B cell (primary cell): ENCODE measurements at regions not wholly inside any gene's neighbourhood (a gene's known extent, or its start where the extent isn't known, plus 50 kb on each side); places are given as distances from the start of the nearest gene placed in this dataset.

ENCODE experiments used
- ATAC-seq: fragments of 200-7000 bp; cut with Tn5 transposase; one replicate; pipeline ENCODE4 v1.10.0; 2021; ENCODE audit warnings: low read depth, mild to moderate bottlenecking, moderate number of reproducible peaks, moderate library complexity
- CTCF ChIA-PET: fragments of 350-600 bp; sonication (Branson Sonifier 250); formaldehyde crosslinking; loops from one replicate; lab custom pipeline; 2021; ENCODE audit warnings: antibody characterized with exemption, inconsistent platforms; lab: Charles Lee
- POLR2A ChIA-PET: fragments of 350-600 bp; sonication (Branson Sonifier 250); formaldehyde crosslinking; loops from one replicate; lab custom pipeline; 2021; ENCODE audit warnings: antibody characterized with exemption; lab: Charles Lee
- DNase-seq: peaks from one replicate; pipeline ENCODE4 v3.0.0; 2013
- H2AFZ ChIP-seq: 2 replicates; pipeline ENCODE4 v1.6.1; 2012; ENCODE audit warnings: mild to moderate bottlenecking, low read depth, low read length; ENCODE audit not compliant: insufficient read depth, poor library complexity, severe bottlenecking
- H3K27ac ChIP-seq, 2 donors: 1 replicate in 1 of 2; 2 replicates in 1 of 2; pipeline ENCODE4 v1.5.1; 2012 to 2013; ENCODE audit warnings: low read length in 2 of 2, mild to moderate bottlenecking in 2 of 2, moderate library complexity in 1 of 2
- H3K27me3 ChIP-seq, 4 experiments: fragments of 200-600 bp in 1 of 4; sonication (generic) in 1 of 4; replicated peaks in 1 of 4; 1 replicate in 2 of 4; 2 replicates in 2 of 4; pipeline versions ENCODE4 v1.6.1 to v1.7.0; 2013 to 2016; ENCODE audit warnings: low read length in 3 of 4, mild to moderate bottlenecking in 2 of 4, mixed read lengths in 1 of 4, moderate library complexity in 1 of 4; ENCODE audit not compliant: insufficient read depth in 4 of 4, control insufficient read depth in 3 of 4; ENCODE audit errors: control extremely low read depth in 1 of 4
- H3K36me3 ChIP-seq, 2 experiments: replicated peaks in 1 of 2; 1 replicate in 1 of 2; 2 replicates in 1 of 2; pipeline versions ENCODE4 v1.6.1 to v1.7.1; 2013; ENCODE audit warnings: low read length in 1 of 2; ENCODE audit not compliant: insufficient read depth in 2 of 2, control insufficient read depth in 1 of 2; ENCODE audit errors: control extremely low read depth in 1 of 2, extremely low read depth in 1 of 2
- H3K4me1 ChIP-seq, 2 donors: fragments of 200-600 bp in 1 of 2; sonication (generic) in 1 of 2; 1 replicate in 1 of 2; 2 replicates in 1 of 2; pipeline versions ENCODE4 v1.5.1 to v1.6.1; 2013 to 2017; ENCODE audit warnings: low read length in 2 of 2; ENCODE audit not compliant: control insufficient read depth in 2 of 2, insufficient read depth in 2 of 2
- H3K4me2 ChIP-seq: replicated peaks from 2 replicates; pipeline ENCODE3; 2012; ENCODE audit warnings: mild to moderate bottlenecking, low read depth, low read length; ENCODE audit not compliant: poor library complexity, severe bottlenecking
- H3K4me3 ChIP-seq, 5 experiments: fragments of 200-600 bp in 1 of 5; sonication (generic) in 1 of 5; 1 replicate in 3 of 5; 2 replicates in 2 of 5; pipeline versions ENCODE4 v1.5.1 to v1.7.0; 2011 to 2016; ENCODE audit warnings: low read length in 4 of 5, mild to moderate bottlenecking in 4 of 5, low read depth in 2 of 5, control low read depth in 1 of 5, moderate library complexity in 1 of 5; ENCODE audit not compliant: insufficient read depth in 1 of 5; ENCODE audit errors: control extremely low read depth in 1 of 5, extremely low read depth in 1 of 5
- H3K79me2 ChIP-seq: fragments of 200-600 bp; sonication (generic); one replicate; pipeline ENCODE4 v1.6.0; 2016; ENCODE audit warnings: low read length; ENCODE audit not compliant: control insufficient read depth, insufficient read depth
- H3K9ac ChIP-seq: fragments of 200-600 bp; sonication (generic); 2 replicates; pipeline ENCODE4 v1.6.1; 2017; ENCODE audit warnings: mild to moderate bottlenecking, low read length, moderate library complexity
- H3K9me3 ChIP-seq, 3 donors: one replicate each; pipeline versions ENCODE4 v1.6.1 to v1.7.1; 2013; ENCODE audit warnings: low read length in 2 of 3; ENCODE audit not compliant: control insufficient read depth in 2 of 3, insufficient read depth in 1 of 3; ENCODE audit errors: control extremely low read depth in 1 of 3
- H4K20me1 ChIP-seq: 2 replicates; pipeline ENCODE4 v1.6.0; 2012; ENCODE audit warnings: mild to moderate bottlenecking, low read length; ENCODE audit not compliant: insufficient read depth, control insufficient read depth, poor library complexity, severe bottlenecking
- H3K27ac Mint-ChIP-seq: one replicate; pipeline ENCODE4 v1.8.0; 2021; ENCODE audit warnings: mixed read lengths
- H3K27me3 Mint-ChIP-seq: one replicate; pipeline ENCODE4 v1.8.0; 2021; ENCODE audit warnings: mixed read lengths
- H3K4me1 Mint-ChIP-seq: one replicate; pipeline ENCODE4 v1.8.0; 2021; ENCODE audit warnings: mixed read lengths
- H3K4me3 Mint-ChIP-seq: one replicate; pipeline ENCODE4 v1.8.0; 2021; ENCODE audit warnings: mixed read lengths
- H3K9me3 Mint-ChIP-seq: one replicate; pipeline ENCODE4 v1.8.0; 2022; ENCODE audit warnings: mixed read lengths; ENCODE audit not compliant: insufficient read depth
- EZH2 ChIP-seq: IDR thresholded peaks from 2 replicates; pipeline ENCODE4 v1.6.1; 2012; ENCODE audit warnings: borderline replicate concordance, low read depth, mild to moderate bottlenecking, moderate library complexity, low read length; ENCODE audit not compliant: insufficient read depth, poor library complexity, severe bottlenecking
- WGBS: methylation state at CpG from one replicate; pipeline ENCODE4 v1.1.5; 2013; ENCODE audit warnings: missing lambda C conversion rate; ENCODE audit not compliant: insufficient coverage; 5-methylcytosine and 5-hydroxymethylcytosine counted together
- intact Hi-C: fragments of 100-400 bp; cut with micrococcal nuclease; formaldehyde crosslinking; loops from one replicate; pipeline ENCODE4 v1.10.0; 2022
- TF ChIP-seq, protein P1 (sequence below): fragments of 200-600 bp; IDR thresholded peaks from one replicate; pipeline ENCODE4 v1.8.0; 2022; ENCODE audit warnings: antibody characterized with exemption, mild to moderate bottlenecking

DNA sequence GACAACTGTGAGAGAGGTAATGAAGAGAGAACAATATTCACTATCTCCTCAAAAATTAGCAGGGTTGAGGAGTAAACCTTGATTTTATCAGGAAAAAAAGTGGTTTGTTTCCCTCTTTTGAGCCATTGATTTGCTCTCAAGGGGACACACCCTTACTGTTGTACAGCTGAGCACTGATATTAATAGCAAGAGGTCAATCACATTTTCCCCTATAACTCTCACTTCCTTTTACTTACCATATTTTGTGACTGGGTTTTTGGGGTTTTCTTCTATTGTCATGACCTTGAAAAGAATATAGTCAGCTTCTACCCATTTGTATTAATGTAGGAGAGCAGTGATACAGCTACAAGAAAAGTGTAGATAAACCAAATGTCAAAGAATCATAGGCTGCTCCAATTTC, 70.2 kb upstream of the LONRF3 start:
- Mint-ChIP-seq H3K4me3 (peak overlapping the region; percentile 56), H3K4me1 (peaks cover 41% of the 10 kb centered on the region), H3K27ac (peak overlapping the region; percentile 68), H3K9me3 (no peaks in the 10 kb centered on the region), H3K27me3 (no peaks in the 10 kb centered on the region)
- DNase-seq (peak; percentile 47), ATAC-seq (peak; percentile 57)
- H3K36me3 ChIP-seq, result no peaks in the 10 kb centered on the region
- TF ChIP-seq EZH2, result no peak
- TF ChIP-seq, protein P1, sequence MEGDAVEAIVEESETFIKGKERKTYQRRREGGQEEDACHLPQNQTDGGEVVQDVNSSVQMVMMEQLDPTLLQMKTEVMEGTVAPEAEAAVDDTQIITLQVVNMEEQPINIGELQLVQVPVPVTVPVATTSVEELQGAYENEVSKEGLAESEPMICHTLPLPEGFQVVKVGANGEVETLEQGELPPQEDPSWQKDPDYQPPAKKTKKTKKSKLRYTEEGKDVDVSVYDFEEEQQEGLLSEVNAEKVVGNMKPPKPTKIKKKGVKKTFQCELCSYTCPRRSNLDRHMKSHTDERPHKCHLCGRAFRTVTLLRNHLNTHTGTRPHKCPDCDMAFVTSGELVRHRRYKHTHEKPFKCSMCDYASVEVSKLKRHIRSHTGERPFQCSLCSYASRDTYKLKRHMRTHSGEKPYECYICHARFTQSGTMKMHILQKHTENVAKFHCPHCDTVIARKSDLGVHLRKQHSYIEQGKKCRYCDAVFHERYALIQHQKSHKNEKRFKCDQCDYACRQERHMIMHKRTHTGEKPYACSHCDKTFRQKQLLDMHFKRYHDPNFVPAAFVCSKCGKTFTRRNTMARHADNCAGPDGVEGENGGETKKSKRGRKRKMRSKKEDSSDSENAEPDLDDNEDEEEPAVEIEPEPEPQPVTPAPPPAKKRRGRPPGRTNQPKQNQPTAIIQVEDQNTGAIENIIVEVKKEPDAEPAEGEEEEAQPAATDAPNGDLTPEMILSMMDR, result no peak
- no peaks in the 10 kb centered on the region for H3K27me3 ChIP-seq
- no peaks in the 10 kb centered on the region for H4K20me1 ChIP-seq
- intact Hi-C loops, result no loop called here
- peaks cover 0 to 6% (median 0%) of the 10 kb centered on the region in 3 donors for H3K9me3 ChIP-seq
- H3K4me3 ChIP-seq, result no peak overlapping the region
- H3K79me2 ChIP-seq, result no peaks in the 10 kb centered on the region
- peak overlapping the region; percentile 44 for H3K4me2 ChIP-seq
- H2AFZ ChIP-seq, result no peak overlapping the region
- ChIA-PET CTCF (no interaction called here), POLR2A (interaction anchor here (0.7 kb wide), 1 partner anchor 50 kb away, joined by 4 read pairs; no protein-coding TSS in a partner anchor)
- H3K9ac ChIP-seq, result no peak overlapping the region
- H3K4me1 ChIP-seq, result peaks cover 25 to 35% of the 10 kb centered on the region in 2 donors
- peak overlapping the region; percentile 5 to 39 for H3K27ac ChIP-seq

DNA sequence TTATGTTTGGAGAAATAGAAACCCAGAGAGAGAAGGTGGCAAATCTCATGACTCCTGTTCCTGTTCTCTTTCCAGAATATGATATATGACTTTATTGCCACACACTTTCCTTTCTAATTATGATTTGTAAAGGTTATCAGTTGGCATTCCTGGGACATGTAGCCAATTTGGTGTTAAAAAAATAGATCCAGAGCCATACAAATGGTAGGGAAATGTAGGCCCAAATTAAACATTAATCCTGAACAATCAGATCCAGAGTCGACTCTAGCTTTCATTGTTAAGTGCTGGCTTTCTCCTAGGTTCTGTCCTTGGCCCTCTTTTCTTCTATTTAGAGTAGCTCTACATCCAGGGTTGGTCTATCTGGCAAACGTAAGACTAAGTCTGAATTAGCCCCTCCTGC, 69.8 kb upstream of the LONRF3 start:
- TF ChIP-seq EZH2, result no peak
- TF ChIP-seq, protein P1, result no peak
- Histone ChIP-seq H3K4me3 (no peak overlapping the region), H3K36me3 (no peaks in the 10 kb centered on the region), H3K4me1 (peaks cover 25 to 35% of the 10 kb centered on the region in 2 donors), H3K27me3 (no peaks in the 10 kb centered on the region), H3K9ac (no peak overlapping the region), H4K20me1 (no peaks in the 10 kb centered on the region), H3K4me2 (peak overlapping the region; percentile 44), H2AFZ (no peak overlapping the region), H3K79me2 (no peaks in the 10 kb centered on the region), H3K27ac (peak overlapping the region; percentile 25 to 39), H3K9me3 (peaks cover 0 to 6% (median 0%) of the 10 kb centered on the region in 3 donors)
- CTCF ChIA-PET, result no interaction called here
- Mint-ChIP-seq H3K27me3 (no peaks in the 10 kb centered on the region), H3K4me1 (peaks cover 41% of the 10 kb centered on the region), H3K4me3 (peak overlapping the region; percentile 56), H3K9me3 (no peaks in the 10 kb centered on the region), H3K27ac (peak overlapping the region; percentile 68)
- ATAC-seq (no peak), DNase-seq (no peak)
- POLR2A ChIA-PET, result no interaction called here
- intact Hi-C loops, result no loop called here
- WGBS, result 100% methylated on average over 1 of the region's 2 CpGs
